HL-60 (cell line): ENCODE measurements at regions not wholly inside any gene's neighbourhood (a gene's known extent, or its start where the extent isn't known, plus 50 kb on each side); places are given as distances from the start of the nearest gene placed in this dataset.

Experiments used
- CTCF ChIP-seq: IDR thresholded peaks from one replicate; pipeline ENCODE4 v1.5.1; 2011; ENCODE audit warnings: low read length, control low read depth, inconsistent platforms; ENCODE audit not compliant: insufficient read depth
- GABPA ChIP-seq: IDR thresholded peaks from 2 replicates; pipeline ENCODE4 v1.6.1; 2012; ENCODE audit warnings: low read depth
- POLR2AphosphoS5 ChIP-seq: IDR thresholded peaks from 2 replicates; pipeline ENCODE4 v1.6.1; 2012; ENCODE audit warnings: low read depth
- REST ChIP-seq: IDR thresholded peaks from 2 replicates; pipeline ENCODE4 v1.6.1; 2012; ENCODE audit warnings: low read depth; ENCODE audit not compliant: insufficient replicate concordance
- SPI1 ChIP-seq: IDR thresholded peaks from 2 replicates; pipeline ENCODE4 v1.6.1; 2012; ENCODE audit warnings: low read depth, mild to moderate bottlenecking, borderline replicate concordance

GRCh38 chr5:125847561-125847960 is 575.6 kb upstream of the GRAMD2B start:
- TF ChIP-seq POLR2AphosphoS5 (no peak), REST (no peak), CTCF (no peak), GABPA (no peak), SPI1 (no peak)
